K562 (cell line): ENCODE measurements at regions not wholly inside any gene's neighbourhood (a gene's known extent, or its start where the extent isn't known, plus 50 kb on each side); places are given as distances from the start of the nearest gene placed in this dataset.

Experiments
- ATAC-seq: fragments of 200-7000 bp; cut with Tn5 transposase; 3 replicates; pipeline ENCODE4 v1.9.1; 2020; ENCODE audit warnings: moderate library complexity
- BruUV-seq: library from RNA; stranded (reverse); fragments of 400-500 nt; replicated peaks from 2 replicates; lab custom pipeline; 2021; lab: Mats Ljungman, UMichigan
- CTCF ChIA-PET: fragments of 300-600 bp; formaldehyde crosslinking; extraction: SDS; loops from one replicate; lab custom pipeline; 2021; ENCODE audit warnings: low intra/inter-chr PET ratio; lab: Yijun Ruan, JAX
- POLR2A ChIA-PET: fragments of 300-600, 350-650 bp; sonication (Branson Sonifier 250); formaldehyde crosslinking; extraction: SDS; loops from one replicate; lab custom pipeline; 2021; ENCODE audit warnings: antibody characterized with exemption, inconsistent platforms; lab: Yijun Ruan, JAX
- DNase-seq, 4 experiments: peaks; one replicate each; pipeline versions ENCODE4 v3.0.0 to v3.0.0-alpha.2; 2011 to 2018; ENCODE audit warnings: low spot score in 3 of 4, mixed read lengths in 3 of 4; ENCODE audit errors: extremely low read depth in 1 of 4
- FAIRE-seq: peaks from 2 replicates; lab custom pipeline; 2011; peaks lifted over from hg19 to GRCh38; lab: Jason Lieb, UNC
- H2AFZ ChIP-seq: 2 replicates; pipeline ENCODE4 v1.6.0; 2011; ENCODE audit warnings: low read depth, low read length, control low read depth, inconsistent platforms
- H3K27ac ChIP-seq: fragments of 200-600 bp; 3 replicates; pipeline ENCODE4 v1.8.0; 2011; ENCODE audit warnings: low read depth, mild to moderate bottlenecking, control low read depth, inconsistent platforms, low read length, moderate library complexity, mixed read lengths; ENCODE audit errors: extremely low read depth
- H3K27me3 ChIP-seq, 2 experiments: fragments of 300-600 bp in 1 of 2; 2 replicates in 1 of 2; 3 replicates in 1 of 2; pipeline versions ENCODE4 v1.6.0 to v1.8.0; 2011; ENCODE audit warnings: inconsistent platforms in 2 of 2, low read length in 2 of 2, mild to moderate bottlenecking in 1 of 2, mixed read lengths in 1 of 2, moderate library complexity in 1 of 2; ENCODE audit not compliant: control insufficient read depth in 2 of 2, insufficient read depth in 2 of 2
- H3K36me3 ChIP-seq: fragments of 300-600 bp; 3 replicates; pipeline ENCODE4 v1.8.0; 2011; ENCODE audit warnings: mild to moderate bottlenecking, low read length, inconsistent platforms; ENCODE audit not compliant: control insufficient read depth, insufficient read depth
- H3K4me1 ChIP-seq, 2 experiments: fragments of 200-600 bp in 1 of 2; replicated peaks in 1 of 2; 2 replicates in 1 of 2; 3 replicates in 1 of 2; pipeline versions ENCODE4 v1.5.1 to v1.8.0; 2011; ENCODE audit warnings: inconsistent platforms in 2 of 2, low read length in 2 of 2, mild to moderate bottlenecking in 1 of 2, mixed read lengths in 1 of 2, moderate library complexity in 1 of 2; ENCODE audit not compliant: control insufficient read depth in 2 of 2, insufficient read depth in 2 of 2
- H3K4me2 ChIP-seq: 2 replicates; pipeline ENCODE4 v1.6.1; 2011; ENCODE audit warnings: low read length, control low read depth, inconsistent platforms, mixed read lengths; ENCODE audit not compliant: insufficient read depth
- H3K4me3 ChIP-seq: fragments of 200-600 bp; sonication (generic), shearing (Covaris generic); 2 replicates; pipeline ENCODE4 v1.5.1; 2016; ENCODE audit warnings: control low read depth, inconsistent platforms
- H3K79me2 ChIP-seq: fragments of 200-600 bp; 3 replicates; pipeline ENCODE4 v1.8.0; 2011; ENCODE audit warnings: low read length, inconsistent platforms; ENCODE audit not compliant: control insufficient read depth, insufficient read depth
- H3K9ac ChIP-seq, 2 experiments: 2 replicates each; pipeline versions ENCODE4 v1.6.0 to v1.6.1; 2011; ENCODE audit warnings: low read depth in 2 of 2, low read length in 2 of 2, control low read depth in 1 of 2, inconsistent platforms in 1 of 2, mild to moderate bottlenecking in 1 of 2, mixed read lengths in 1 of 2; ENCODE audit not compliant: insufficient read depth in 1 of 2
- H3K9me1 ChIP-seq: one replicate; pipeline ENCODE4 v1.6.0; 2011; ENCODE audit warnings: inconsistent platforms, mild to moderate bottlenecking, low read length, moderate library complexity; ENCODE audit not compliant: control insufficient read depth, insufficient read depth
- H3K9me3 ChIP-seq: replicated peaks from 2 replicates; pipeline ENCODE4 v1.5.1; 2011; ENCODE audit warnings: low read depth, low read length, inconsistent platforms; ENCODE audit not compliant: control insufficient read depth, insufficient read depth
- H4K20me1 ChIP-seq: replicated peaks from 2 replicates; pipeline ENCODE4 v1.6.1; 2011; ENCODE audit warnings: low read length, inconsistent platforms, mixed read lengths; ENCODE audit not compliant: control insufficient read depth, insufficient read depth
- DIDO1 ChIP-seq: fragments of 450-650 bp; IDR thresholded peaks from 2 replicates; pipeline ENCODE4 v1.6.1; 2016; ENCODE audit warnings: low read depth, missing biosample characterization, missing genetic modification characterization
- GTF2F1 ChIP-seq: IDR thresholded peaks from 2 replicates; pipeline ENCODE4 v1.6.1; 2011; ENCODE audit warnings: low read depth, low read length, improper control_type of control experiment
- HES1 ChIP-seq: fragments of 450-650 bp; IDR thresholded peaks from 2 replicates; pipeline ENCODE4 v1.6.1; 2016; ENCODE audit warnings: low read depth, mild to moderate bottlenecking, moderate library complexity
- MYBL2 ChIP-seq, 2 experiments: fragments of 450-650 bp in 1 of 2; sonication (generic) in 1 of 2; formaldehyde crosslinking in 1 of 2; IDR thresholded peaks; 2 replicates each; pipeline versions ENCODE4 v1.6.1 to v1.8.1; 2017 to 2022; ENCODE audit warnings: borderline replicate concordance in 1 of 2, inconsistent platforms in 1 of 2, low read depth in 1 of 2, mild to moderate bottlenecking in 1 of 2, missing genetic modification reagents in 1 of 2, moderate library complexity in 1 of 2
- NCOA1 ChIP-seq: fragments of 450-650 bp; IDR thresholded peaks from 2 replicates; pipeline ENCODE4 v1.6.1; 2016; ENCODE audit warnings: low read depth
- RCOR1 ChIP-seq, 2 experiments: IDR thresholded peaks; 2 replicates each; pipeline ENCODE4 v1.6.1; 2012; ENCODE audit warnings: low read depth in 2 of 2, low read length in 2 of 2, borderline replicate concordance in 1 of 2, improper control_type of control experiment in 1 of 2
- ZBED1 ChIP-seq: IDR thresholded peaks from 2 replicates; pipeline ENCODE4 v1.6.1; 2014
- ZNF134 ChIP-seq: fragments of 250-450 bp; sonication (Bioruptor Pico); conservative IDR thresholded peaks from 2 replicates; pipeline ENCODE4 v1.4.0; 2020
- ZNF778 ChIP-seq: fragments of 450-650 bp; formaldehyde crosslinking; IDR thresholded peaks from 2 replicates; pipeline ENCODE4 v1.4.0; 2020; ENCODE audit warnings: mild to moderate bottlenecking, moderate library complexity
- WGBS: fragments of 100-300 bp; shearing (Covaris generic); methylation state at CpG from one replicate; pipeline ENCODE4 v1.1.6; 2016; ENCODE audit warnings: low coverage, mixed read lengths; ENCODE audit not compliant: insufficient coverage; ENCODE audit errors: missing lambda C conversion rate; 5-methylcytosine and 5-hydroxymethylcytosine counted together
- in situ Hi-C: fragments of 300-500 bp; cut with MboI; formaldehyde crosslinking; loops from 4 replicates; pipeline ENCODE4 v1.15.0; 2018; ENCODE audit warnings: inconsistent platforms, mixed read lengths
- intact Hi-C: fragments of 100-400 bp; cut with micrococcal nuclease; formaldehyde crosslinking; loops from 2 replicates; pipeline ENCODE4 v1.14.2; 2022
- TF ChIP-seq, protein P1 (sequence below): fragments of 450-650 bp; IDR thresholded peaks from 2 replicates; pipeline ENCODE4 v1.6.1; 2016; ENCODE audit warnings: mild to moderate bottlenecking, moderate library complexity

- H3K9me1 ChIP-seq, result no peaks in the 10 kb centered on the region
- POLR2A ChIA-PET, result no interaction called here
- no peak for FAIRE-seq
- ATAC-seq, result no peak
- CTCF ChIA-PET, result no interaction called here
- no peaks in the 10 kb centered on the region for H4K20me1 ChIP-seq
- H3K9me3 ChIP-seq, result no peaks in the 10 kb centered on the region
- H3K27me3 ChIP-seq, result no peaks in the 10 kb centered on the region
- 0% methylated on average over 2 of the region's 2 CpGs for WGBS
- H3K79me2 ChIP-seq, result no peaks in the 10 kb centered on the region
- no peak overlapping the region for H3K9ac ChIP-seq
- BruUV-seq, result no TSS peak
- in situ Hi-C loops, result no loop called here
- no peak overlapping the region for H3K27ac ChIP-seq
- intact Hi-C loops, result no loop called here
- no peak for TF ChIP-seq GTF2F1
- no peak for TF ChIP-seq RCOR1 (IDR thresholded peaks at IDR 0.05; ENCODE audit: borderline replicate concordance in 1 of 2, low read depth in 2 of 2, low read length in 2 of 2)
- no peak for TF ChIP-seq DIDO1 (tag)
- no peak for TF ChIP-seq MYBL2 (IDR thresholded peaks at IDR 0.05; ENCODE audit: low read depth)
- no peak for TF ChIP-seq MYBL2 (CRISPR knock-in tag; IDR thresholded peaks at IDR 0.05; ENCODE audit: borderline replicate concordance)
- TF ChIP-seq HES1, result no peak
- TF ChIP-seq ZNF134 (CRISPR knock-in tag), result no peak
- TF ChIP-seq NCOA1, result no peak
- TF ChIP-seq ZNF778 (CRISPR knock-in tag), result no peak
- TF ChIP-seq, protein P1, sequence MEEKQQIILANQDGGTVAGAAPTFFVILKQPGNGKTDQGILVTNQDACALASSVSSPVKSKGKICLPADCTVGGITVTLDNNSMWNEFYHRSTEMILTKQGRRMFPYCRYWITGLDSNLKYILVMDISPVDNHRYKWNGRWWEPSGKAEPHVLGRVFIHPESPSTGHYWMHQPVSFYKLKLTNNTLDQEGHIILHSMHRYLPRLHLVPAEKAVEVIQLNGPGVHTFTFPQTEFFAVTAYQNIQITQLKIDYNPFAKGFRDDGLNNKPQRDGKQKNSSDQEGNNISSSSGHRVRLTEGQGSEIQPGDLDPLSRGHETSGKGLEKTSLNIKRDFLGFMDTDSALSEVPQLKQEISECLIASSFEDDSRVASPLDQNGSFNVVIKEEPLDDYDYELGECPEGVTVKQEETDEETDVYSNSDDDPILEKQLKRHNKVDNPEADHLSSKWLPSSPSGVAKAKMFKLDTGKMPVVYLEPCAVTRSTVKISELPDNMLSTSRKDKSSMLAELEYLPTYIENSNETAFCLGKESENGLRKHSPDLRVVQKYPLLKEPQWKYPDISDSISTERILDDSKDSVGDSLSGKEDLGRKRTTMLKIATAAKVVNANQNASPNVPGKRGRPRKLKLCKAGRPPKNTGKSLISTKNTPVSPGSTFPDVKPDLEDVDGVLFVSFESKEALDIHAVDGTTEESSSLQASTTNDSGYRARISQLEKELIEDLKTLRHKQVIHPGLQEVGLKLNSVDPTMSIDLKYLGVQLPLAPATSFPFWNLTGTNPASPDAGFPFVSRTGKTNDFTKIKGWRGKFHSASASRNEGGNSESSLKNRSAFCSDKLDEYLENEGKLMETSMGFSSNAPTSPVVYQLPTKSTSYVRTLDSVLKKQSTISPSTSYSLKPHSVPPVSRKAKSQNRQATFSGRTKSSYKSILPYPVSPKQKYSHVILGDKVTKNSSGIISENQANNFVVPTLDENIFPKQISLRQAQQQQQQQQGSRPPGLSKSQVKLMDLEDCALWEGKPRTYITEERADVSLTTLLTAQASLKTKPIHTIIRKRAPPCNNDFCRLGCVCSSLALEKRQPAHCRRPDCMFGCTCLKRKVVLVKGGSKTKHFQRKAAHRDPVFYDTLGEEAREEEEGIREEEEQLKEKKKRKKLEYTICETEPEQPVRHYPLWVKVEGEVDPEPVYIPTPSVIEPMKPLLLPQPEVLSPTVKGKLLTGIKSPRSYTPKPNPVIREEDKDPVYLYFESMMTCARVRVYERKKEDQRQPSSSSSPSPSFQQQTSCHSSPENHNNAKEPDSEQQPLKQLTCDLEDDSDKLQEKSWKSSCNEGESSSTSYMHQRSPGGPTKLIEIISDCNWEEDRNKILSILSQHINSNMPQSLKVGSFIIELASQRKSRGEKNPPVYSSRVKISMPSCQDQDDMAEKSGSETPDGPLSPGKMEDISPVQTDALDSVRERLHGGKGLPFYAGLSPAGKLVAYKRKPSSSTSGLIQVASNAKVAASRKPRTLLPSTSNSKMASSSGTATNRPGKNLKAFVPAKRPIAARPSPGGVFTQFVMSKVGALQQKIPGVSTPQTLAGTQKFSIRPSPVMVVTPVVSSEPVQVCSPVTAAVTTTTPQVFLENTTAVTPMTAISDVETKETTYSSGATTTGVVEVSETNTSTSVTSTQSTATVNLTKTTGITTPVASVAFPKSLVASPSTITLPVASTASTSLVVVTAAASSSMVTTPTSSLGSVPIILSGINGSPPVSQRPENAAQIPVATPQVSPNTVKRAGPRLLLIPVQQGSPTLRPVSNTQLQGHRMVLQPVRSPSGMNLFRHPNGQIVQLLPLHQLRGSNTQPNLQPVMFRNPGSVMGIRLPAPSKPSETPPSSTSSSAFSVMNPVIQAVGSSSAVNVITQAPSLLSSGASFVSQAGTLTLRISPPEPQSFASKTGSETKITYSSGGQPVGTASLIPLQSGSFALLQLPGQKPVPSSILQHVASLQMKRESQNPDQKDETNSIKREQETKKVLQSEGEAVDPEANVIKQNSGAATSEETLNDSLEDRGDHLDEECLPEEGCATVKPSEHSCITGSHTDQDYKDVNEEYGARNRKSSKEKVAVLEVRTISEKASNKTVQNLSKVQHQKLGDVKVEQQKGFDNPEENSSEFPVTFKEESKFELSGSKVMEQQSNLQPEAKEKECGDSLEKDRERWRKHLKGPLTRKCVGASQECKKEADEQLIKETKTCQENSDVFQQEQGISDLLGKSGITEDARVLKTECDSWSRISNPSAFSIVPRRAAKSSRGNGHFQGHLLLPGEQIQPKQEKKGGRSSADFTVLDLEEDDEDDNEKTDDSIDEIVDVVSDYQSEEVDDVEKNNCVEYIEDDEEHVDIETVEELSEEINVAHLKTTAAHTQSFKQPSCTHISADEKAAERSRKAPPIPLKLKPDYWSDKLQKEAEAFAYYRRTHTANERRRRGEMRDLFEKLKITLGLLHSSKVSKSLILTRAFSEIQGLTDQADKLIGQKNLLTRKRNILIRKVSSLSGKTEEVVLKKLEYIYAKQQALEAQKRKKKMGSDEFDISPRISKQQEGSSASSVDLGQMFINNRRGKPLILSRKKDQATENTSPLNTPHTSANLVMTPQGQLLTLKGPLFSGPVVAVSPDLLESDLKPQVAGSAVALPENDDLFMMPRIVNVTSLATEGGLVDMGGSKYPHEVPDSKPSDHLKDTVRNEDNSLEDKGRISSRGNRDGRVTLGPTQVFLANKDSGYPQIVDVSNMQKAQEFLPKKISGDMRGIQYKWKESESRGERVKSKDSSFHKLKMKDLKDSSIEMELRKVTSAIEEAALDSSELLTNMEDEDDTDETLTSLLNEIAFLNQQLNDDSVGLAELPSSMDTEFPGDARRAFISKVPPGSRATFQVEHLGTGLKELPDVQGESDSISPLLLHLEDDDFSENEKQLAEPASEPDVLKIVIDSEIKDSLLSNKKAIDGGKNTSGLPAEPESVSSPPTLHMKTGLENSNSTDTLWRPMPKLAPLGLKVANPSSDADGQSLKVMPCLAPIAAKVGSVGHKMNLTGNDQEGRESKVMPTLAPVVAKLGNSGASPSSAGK, result no peak
- TF ChIP-seq ZBED1, result no peak
- H2AFZ ChIP-seq, result no peak overlapping the region
- H3K4me3 ChIP-seq, result no peak overlapping the region
- DNase-seq, result no peak
- no peaks in the 10 kb centered on the region for H3K4me1 ChIP-seq
- no peaks in the 10 kb centered on the region for H3K36me3 ChIP-seq
- no peak overlapping the region for H3K4me2 ChIP-seq
Observed at GRCh38 chr16:80440667-80441066, 100.1 kb upstream of the DYNLRB2 start.
